ENCODE measurements at regions not wholly inside any gene's neighbourhood (a gene's known extent, or its start where the extent isn't known, plus 50 kb on each side); places are given as distances from the start of the nearest gene placed in this dataset.

GRCh38 chr5:56499901-56500300 is 266.8 kb upstream of the ANKRD55 start:
- H3K4me3 ChIP-seq (replicated peaks in 1 of 2; ENCODE audit: low read depth in 2 of 2, low read length in 2 of 2) = no peak overlapping the region
- DNase-seq (ENCODE audit: low read depth in 2 of 2) = no peak
- TF ChIP-seq, protein P1, sequence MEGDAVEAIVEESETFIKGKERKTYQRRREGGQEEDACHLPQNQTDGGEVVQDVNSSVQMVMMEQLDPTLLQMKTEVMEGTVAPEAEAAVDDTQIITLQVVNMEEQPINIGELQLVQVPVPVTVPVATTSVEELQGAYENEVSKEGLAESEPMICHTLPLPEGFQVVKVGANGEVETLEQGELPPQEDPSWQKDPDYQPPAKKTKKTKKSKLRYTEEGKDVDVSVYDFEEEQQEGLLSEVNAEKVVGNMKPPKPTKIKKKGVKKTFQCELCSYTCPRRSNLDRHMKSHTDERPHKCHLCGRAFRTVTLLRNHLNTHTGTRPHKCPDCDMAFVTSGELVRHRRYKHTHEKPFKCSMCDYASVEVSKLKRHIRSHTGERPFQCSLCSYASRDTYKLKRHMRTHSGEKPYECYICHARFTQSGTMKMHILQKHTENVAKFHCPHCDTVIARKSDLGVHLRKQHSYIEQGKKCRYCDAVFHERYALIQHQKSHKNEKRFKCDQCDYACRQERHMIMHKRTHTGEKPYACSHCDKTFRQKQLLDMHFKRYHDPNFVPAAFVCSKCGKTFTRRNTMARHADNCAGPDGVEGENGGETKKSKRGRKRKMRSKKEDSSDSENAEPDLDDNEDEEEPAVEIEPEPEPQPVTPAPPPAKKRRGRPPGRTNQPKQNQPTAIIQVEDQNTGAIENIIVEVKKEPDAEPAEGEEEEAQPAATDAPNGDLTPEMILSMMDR (IDR thresholded peaks at IDR 0.05; ENCODE audit: low read depth, low read length) = no peak

DNA sequence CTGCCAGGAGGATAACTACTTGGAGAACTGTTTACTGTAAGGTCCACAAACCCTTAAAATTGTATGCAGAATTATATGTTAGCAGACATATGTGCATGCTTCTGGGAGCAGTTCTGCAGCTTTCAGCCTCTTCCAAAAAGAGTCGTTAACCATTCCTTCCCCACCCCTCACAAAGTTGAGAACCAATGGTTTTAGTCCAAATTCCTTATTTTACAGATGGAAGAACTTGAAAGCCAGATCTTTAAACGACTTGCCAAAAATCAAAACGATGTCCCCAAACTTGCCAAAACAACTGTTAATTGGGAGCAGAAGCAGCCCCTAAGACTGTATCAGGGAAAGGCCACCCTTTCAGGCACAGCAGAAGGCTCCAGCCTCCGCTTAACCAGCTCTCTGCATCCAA is 266.4 kb upstream of the ANKRD55 start:
- TF ChIP-seq, protein P1 (IDR thresholded peaks at IDR 0.05; ENCODE audit: low read depth, low read length) = no peak
- DNase-seq (ENCODE audit: low read depth in 2 of 2) = no peak
- no peak overlapping the region for H3K4me3 ChIP-seq (replicated peaks in 1 of 2; ENCODE audit: low read depth in 2 of 2, low read length in 2 of 2)

- no peak for DNase-seq (ENCODE audit: low read depth in 2 of 2)
- H3K4me3 ChIP-seq (replicated peaks in 1 of 2; ENCODE audit: low read depth in 2 of 2, low read length in 2 of 2) = no peak overlapping the region
- TF ChIP-seq, protein P1 (IDR thresholded peaks at IDR 0.05; ENCODE audit: low read depth, low read length) = no peak
These were observed 265.7 kb upstream of the ANKRD55 start for GRCh38 chr5:56498759-56499395.

DNA sequence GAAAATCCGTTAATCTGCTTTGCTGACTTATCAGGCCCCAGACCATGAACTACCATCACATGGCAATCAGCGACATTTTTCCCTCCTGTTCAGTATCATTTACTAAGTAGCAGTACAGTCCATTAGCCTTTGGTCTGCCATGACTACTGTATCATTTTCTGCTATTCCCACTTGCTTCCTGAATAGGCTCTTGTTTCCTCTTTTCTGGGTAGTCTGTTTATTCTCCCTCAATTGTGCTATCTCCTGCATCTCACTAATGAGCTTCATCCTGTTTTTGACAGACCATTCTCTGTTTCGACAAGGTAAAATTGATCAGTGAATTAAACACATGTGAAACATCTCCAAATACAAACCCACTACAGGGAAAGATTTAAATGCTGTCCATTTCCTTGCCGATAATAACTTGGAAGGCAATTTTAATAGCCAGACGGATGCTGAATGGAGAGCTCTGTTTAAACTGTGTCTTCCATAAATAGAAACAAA is 263.5 kb upstream of the ANKRD55 start:
- TF ChIP-seq, protein P1 (IDR thresholded peaks at IDR 0.05; ENCODE audit: low read depth, low read length) = no peak
- no peak for DNase-seq (ENCODE audit: low read depth in 2 of 2)
- no peak overlapping the region for H3K4me3 ChIP-seq (replicated peaks in 1 of 2; ENCODE audit: low read depth in 2 of 2, low read length in 2 of 2)

DNA sequence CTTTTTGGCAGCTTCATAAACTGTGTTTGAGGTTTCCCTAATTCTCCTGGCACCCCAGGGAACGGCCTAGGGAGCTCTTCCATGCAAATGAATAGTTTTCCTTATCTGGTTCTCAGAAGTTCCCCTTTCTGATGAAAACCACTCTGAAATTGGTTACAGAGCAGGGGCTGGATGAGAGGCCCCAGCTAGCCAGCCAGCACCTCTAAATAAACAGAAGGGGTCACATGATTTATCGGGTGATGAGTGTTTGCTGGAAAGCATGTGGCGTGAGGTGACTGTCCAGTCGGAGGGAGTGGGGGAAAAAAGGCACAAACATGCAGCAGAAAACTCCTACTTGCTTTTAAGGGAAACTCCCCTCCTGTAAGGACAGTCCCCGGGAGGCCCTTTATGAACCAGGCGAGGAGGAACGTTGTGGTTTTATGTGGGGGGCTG is 261.2 kb upstream of the ANKRD55 start:
- peak in 1 of 2 donors; percentile 60 for DNase-seq (ENCODE audit: low read depth in 2 of 2)
- TF ChIP-seq, protein P1 (IDR thresholded peaks at IDR 0.05; ENCODE audit: low read depth, low read length) = no peak
- H3K4me3 ChIP-seq (replicated peaks in 1 of 2; ENCODE audit: low read depth in 2 of 2, low read length in 2 of 2) = no peak overlapping the region

DNA sequence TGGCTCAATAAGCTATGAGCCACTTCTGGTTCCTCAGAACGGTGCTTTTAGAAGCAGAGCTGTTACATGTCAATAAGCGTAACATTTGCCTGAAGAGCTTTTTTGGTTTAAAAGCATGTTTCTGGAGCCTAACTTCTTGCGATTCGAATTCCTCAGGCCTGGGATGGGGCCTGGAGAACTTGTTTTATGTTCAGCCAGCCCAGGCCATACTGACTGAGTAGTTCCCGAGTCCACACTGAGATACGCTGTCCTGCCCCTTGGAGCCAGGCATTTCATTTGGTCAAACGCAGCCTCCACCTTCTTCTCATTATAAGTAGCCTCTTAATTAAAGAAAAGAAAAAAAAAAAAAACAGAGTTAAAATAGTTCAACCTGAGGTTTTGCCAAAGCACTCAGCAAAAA is 260.6 kb upstream of the ANKRD55 start:
- no peak overlapping the region for H3K4me3 ChIP-seq (replicated peaks in 1 of 2; ENCODE audit: low read depth in 2 of 2, low read length in 2 of 2)
- TF ChIP-seq, protein P1 (IDR thresholded peaks at IDR 0.05; ENCODE audit: low read depth, low read length) = no peak

DNA sequence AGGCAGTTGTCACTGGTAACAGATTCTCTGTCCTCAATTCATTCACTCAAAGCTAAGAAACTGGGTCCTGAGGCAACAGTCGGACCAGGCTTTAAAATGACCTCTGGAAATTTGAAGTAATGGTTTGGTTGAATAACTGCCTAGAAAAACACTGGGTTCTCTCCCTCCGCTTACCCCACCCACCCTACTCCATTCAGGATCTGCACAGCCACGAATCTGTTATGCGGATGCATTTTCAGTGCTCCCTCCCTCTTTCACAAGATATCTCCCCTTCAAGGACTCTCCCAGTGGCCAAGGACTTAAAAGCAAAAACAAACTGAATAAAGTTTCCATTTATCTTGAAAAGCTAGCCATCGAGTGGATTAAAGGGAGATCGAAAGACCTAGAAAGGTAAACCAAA is 260.2 kb upstream of the ANKRD55 start:
- no peak overlapping the region for H3K4me3 ChIP-seq (replicated peaks in 1 of 2; ENCODE audit: low read depth in 2 of 2, low read length in 2 of 2)
- TF ChIP-seq, protein P1 (IDR thresholded peaks at IDR 0.05; ENCODE audit: low read depth, low read length) = no peak
- DNase-seq (ENCODE audit: low read depth in 2 of 2) = no peak

More for the DNA sequence above, 260.6 kb upstream of the ANKRD55 start:
- no peak for DNase-seq (ENCODE audit: low read depth in 2 of 2)
